ENCODE measurements at regions not wholly inside any gene's neighbourhood (a gene's known extent, or its start where the extent isn't known, plus 50 kb on each side); places are given as distances from the start of the nearest gene placed in this dataset.

- H3K9me3 ChIP-seq = no peaks in the 10 kb centered on the region
- WGBS = 43% methylated on average over 2 of the region's 2 CpGs
- H3K4me3 ChIP-seq = no peak overlapping the region
- no peaks in the 10 kb centered on the region for H3K36me3 ChIP-seq
- no peaks in the 10 kb centered on the region for H3K4me1 ChIP-seq
- no peak for TF ChIP-seq EP300 (IDR thresholded peaks at IDR 0.05)
- TF ChIP-seq POLR2A (IDR thresholded peaks at IDR 0.05) = no peak
- no peak for TF ChIP-seq CTCF (IDR thresholded peaks at IDR 0.05)
- no peak for TF ChIP-seq POLR2AphosphoS5 (IDR thresholded peaks at IDR 0.05)
- H3K27me3 ChIP-seq = no peaks in the 10 kb centered on the region
- H3K27ac ChIP-seq = no peak overlapping the region
- DNase-seq (ENCODE audit: low spot score in 2 of 2) = no peak
Observed at GRCh38 chr6:97864826-97865225, 581.8 kb upstream of the MMS22L start.

- Histone ChIP-seq H3K4me1 (no peaks in the 10 kb centered on the region), H3K9me3 (no peaks in the 10 kb centered on the region), H3K27ac (no peak overlapping the region), H3K27me3 (no peaks in the 10 kb centered on the region), H3K4me3 (no peak overlapping the region), H3K36me3 (no peaks in the 10 kb centered on the region)
- no peak for TF ChIP-seq POLR2A (IDR thresholded peaks at IDR 0.05)
- TF ChIP-seq EP300 (IDR thresholded peaks at IDR 0.05) = no peak
- no peak for TF ChIP-seq CTCF (IDR thresholded peaks at IDR 0.05)
- no peak for TF ChIP-seq POLR2AphosphoS5 (IDR thresholded peaks at IDR 0.05)
- no peak for DNase-seq (ENCODE audit: low spot score in 2 of 2)
- WGBS = 20% methylated on average over 2 of the region's 2 CpGs
Observed at GRCh38 chr6:97865612-97866011, 582.6 kb upstream of the MMS22L start.

- H3K36me3 ChIP-seq = no peaks in the 10 kb centered on the region
- H3K27ac ChIP-seq = no peak overlapping the region
- no peaks in the 10 kb centered on the region for H3K9me3 ChIP-seq
- H3K27me3 ChIP-seq = no peaks in the 10 kb centered on the region
- 54% methylated on average over 2 of the region's 2 CpGs for WGBS
- DNase-seq (ENCODE audit: low spot score in 2 of 2) = no peak
- H3K4me1 ChIP-seq = no peaks in the 10 kb centered on the region
- no peak overlapping the region for H3K4me3 ChIP-seq
- no peak for TF ChIP-seq POLR2AphosphoS5 (IDR thresholded peaks at IDR 0.05)
- no peak for TF ChIP-seq POLR2A (IDR thresholded peaks at IDR 0.05)
- no peak for TF ChIP-seq EP300 (IDR thresholded peaks at IDR 0.05)
Observed at GRCh38 chr6:97866616-97867015, 583.6 kb upstream of the MMS22L start.

- no peak overlapping the region for H3K27ac ChIP-seq
- DNase-seq (ENCODE audit: low spot score in 2 of 2) = no peak
- no peak overlapping the region for H3K4me3 ChIP-seq
- no peaks in the 10 kb centered on the region for H3K36me3 ChIP-seq
- H3K4me1 ChIP-seq = no peaks in the 10 kb centered on the region
- no peaks in the 10 kb centered on the region for H3K27me3 ChIP-seq
- no peaks in the 10 kb centered on the region for H3K9me3 ChIP-seq
- TF ChIP-seq POLR2A (IDR thresholded peaks at IDR 0.05) (no peak), EP300 (IDR thresholded peaks at IDR 0.05) (no peak), POLR2AphosphoS5 (IDR thresholded peaks at IDR 0.05) (no peak), CTCF (IDR thresholded peaks at IDR 0.05) (no peak)
- WGBS = 96% methylated on average over 2 of the region's 2 CpGs
Observed at GRCh38 chr6:97867177-97867576, 584.2 kb upstream of the MMS22L start.

GRCh38 chr6:97870273-97870672 lies 587.3 kb upstream of the MMS22L start:
- Histone ChIP-seq H3K27ac (no peak overlapping the region), H3K9me3 (no peaks in the 10 kb centered on the region), H3K4me1 (no peaks in the 10 kb centered on the region), H3K27me3 (no peaks in the 10 kb centered on the region), H3K4me3 (no peak overlapping the region), H3K36me3 (no peaks in the 10 kb centered on the region)
- no peak for DNase-seq (ENCODE audit: low spot score in 2 of 2)
- TF ChIP-seq POLR2AphosphoS5 (IDR thresholded peaks at IDR 0.05) (no peak), CTCF (IDR thresholded peaks at IDR 0.05) (no peak), POLR2A (IDR thresholded peaks at IDR 0.05) (no peak), EP300 (IDR thresholded peaks at IDR 0.05) (no peak)
- 54% methylated on average over 1 of the region's 1 CpG for WGBS

GRCh38 chr6:97876711-97877110 lies 593.7 kb upstream of the MMS22L start:
- Histone ChIP-seq H3K9me3 (no peaks in the 10 kb centered on the region), H3K4me3 (no peak overlapping the region), H3K27ac (no peak overlapping the region), H3K36me3 (no peaks in the 10 kb centered on the region), H3K27me3 (no peaks in the 10 kb centered on the region), H3K4me1 (no peaks in the 10 kb centered on the region)
- TF ChIP-seq CTCF (IDR thresholded peaks at IDR 0.05) = no peak
- TF ChIP-seq POLR2A (IDR thresholded peaks at IDR 0.05) = no peak
- TF ChIP-seq POLR2AphosphoS5 (IDR thresholded peaks at IDR 0.05) = no peak
- TF ChIP-seq EP300 (IDR thresholded peaks at IDR 0.05) = no peak
- 80% methylated on average over 3 of the region's 3 CpGs for WGBS
- no peak for DNase-seq (ENCODE audit: low spot score in 2 of 2)
